ENCODE measurements at regions not wholly inside any gene's neighbourhood (a gene's known extent, or its start where the extent isn't known, plus 50 kb on each side); places are given as distances from the start of the nearest gene placed in this dataset.

GRCh38 chr2:147703171-147703570 lies 141.7 kb upstream of the ACVR2A start:
- ATAC-seq (no peak), DNase-seq (ENCODE audit: low read depth, low spot score) (no peak)
- H3K9me2 ChIP-seq (ENCODE audit: insufficient read depth), result no peaks in the 10 kb centered on the region
- TF ChIP-seq ZBTB33 (IDR thresholded peaks at IDR 0.05; ENCODE audit: extremely low read depth, insufficient replicate concordance, low read length) (no peak), POLR2A (IDR thresholded peaks at IDR 0.05; ENCODE audit: borderline replicate concordance, extremely low read depth, insufficient read depth, insufficient read length) (no peak), MAX (IDR thresholded peaks at IDR 0.05) (no peak)
- no peaks in the 10 kb centered on the region for H3K36me3 ChIP-seq (ENCODE audit: control insufficient read depth in 1 of 2, insufficient read depth in 2 of 2, low read length in 2 of 2)
- H3K79me2 ChIP-seq (ENCODE audit: insufficient read depth, low read length), result no peaks in the 10 kb centered on the region
- H3K27ac ChIP-seq (ENCODE audit: low read depth, low read length), result no peak overlapping the region
- H3K9ac ChIP-seq (ENCODE audit: low read length), result no peak overlapping the region
- intact Hi-C loops (cut with micrococcal nuclease), result no loop called here
- H2AFZ ChIP-seq (ENCODE audit: low read depth, low read length, poor library complexity, severe bottlenecking), result no peak overlapping the region
- CTCF ChIA-PET, result no interaction called here
- H3K4me3 ChIP-seq (replicated peaks in 1 of 2; ENCODE audit: low read depth in 1 of 2, low read length in 2 of 2), result no peak overlapping the region
- BruUV-seq (replicated peaks), result no TSS peak
- RAD21 ChIA-PET (ENCODE audit: low non-redundant PET in 1 of 2, low total read pairs in 2 of 2, uncharacterized antibody in 2 of 2, unreplicated experiment in 2 of 2), result no interaction called here
- H3K4me2 ChIP-seq (ENCODE audit: low read length), result no peak overlapping the region
- no peaks in the 10 kb centered on the region for H3K9me3 ChIP-seq (ENCODE audit: control insufficient read depth in 1 of 2, insufficient read depth in 1 of 2, low read depth in 1 of 2, low read length in 2 of 2)
- H3K4me1 ChIP-seq (ENCODE audit: control insufficient read depth in 1 of 2, insufficient read depth in 2 of 2, low read length in 2 of 2), result no peaks in the 10 kb centered on the region
- POLR2A ChIA-PET, result no interaction called here
- H3K27me3 ChIP-seq (ENCODE audit: insufficient read depth, low read length), result no peaks in the 10 kb centered on the region
- no peaks in the 10 kb centered on the region for H4K20me1 ChIP-seq (ENCODE audit: insufficient read depth)

- RAD21 ChIA-PET (ENCODE audit: low non-redundant PET in 1 of 2, low total read pairs in 2 of 2, uncharacterized antibody in 2 of 2, unreplicated experiment in 2 of 2), result no interaction called here
- Histone ChIP-seq H2AFZ (ENCODE audit: low read depth, low read length, poor library complexity, severe bottlenecking) (no peak overlapping the region), H3K4me3 (replicated peaks in 1 of 2; ENCODE audit: low read depth in 1 of 2, low read length in 2 of 2) (no peak overlapping the region), H3K4me2 (ENCODE audit: low read length) (no peak overlapping the region), H3K9me2 (ENCODE audit: insufficient read depth) (no peaks in the 10 kb centered on the region), H3K9ac (ENCODE audit: low read length) (no peak overlapping the region), H3K79me2 (ENCODE audit: insufficient read depth, low read length) (no peaks in the 10 kb centered on the region), H3K36me3 (ENCODE audit: control insufficient read depth in 1 of 2, insufficient read depth in 2 of 2, low read length in 2 of 2) (no peaks in the 10 kb centered on the region), H3K27ac (ENCODE audit: low read depth, low read length) (no peak overlapping the region), H3K4me1 (ENCODE audit: control insufficient read depth in 1 of 2, insufficient read depth in 2 of 2, low read length in 2 of 2) (no peaks in the 10 kb centered on the region), H3K27me3 (ENCODE audit: insufficient read depth, low read length) (no peaks in the 10 kb centered on the region), H3K9me3 (ENCODE audit: control insufficient read depth in 1 of 2, insufficient read depth in 1 of 2, low read depth in 1 of 2, low read length in 2 of 2) (no peaks in the 10 kb centered on the region), H4K20me1 (ENCODE audit: insufficient read depth) (no peaks in the 10 kb centered on the region)
- CTCF ChIA-PET, result no interaction called here
- no peak for DNase-seq (ENCODE audit: low read depth, low spot score)
- POLR2A ChIA-PET, result no interaction called here
- BruUV-seq (replicated peaks), result no TSS peak
- intact Hi-C loops (cut with micrococcal nuclease), result no loop called here
- ATAC-seq, result no peak
- TF ChIP-seq FOSL1 (IDR thresholded peaks at IDR 0.05; ENCODE audit: low read depth) (no peak), ATF3 (IDR thresholded peaks at IDR 0.05) (no peak), JUND (IDR thresholded peaks at IDR 0.05) (no peak), CBX3 (IDR thresholded peaks at IDR 0.05; ENCODE audit: low read depth) (no peak), SRF (IDR thresholded peaks at IDR 0.05; ENCODE audit: low read depth) (no peak), SP1 (IDR thresholded peaks at IDR 0.05; ENCODE audit: low read depth) (no peak), MAX (IDR thresholded peaks at IDR 0.05) (no peak), ELF1 (IDR thresholded peaks at IDR 0.05; ENCODE audit: borderline replicate concordance, low read depth) (no peak), ZFX (IDR thresholded peaks at IDR 0.05) (no peak), EGR1 (IDR thresholded peaks at IDR 0.05; ENCODE audit: low read depth) (no peak), YY1 (IDR thresholded peaks at IDR 0.05; ENCODE audit: extremely low read depth, insufficient replicate concordance, low read depth, low read length) (no peak), REST (IDR thresholded peaks at IDR 0.05; ENCODE audit: low read depth) (no peak), ZNF274 (IDR thresholded peaks at IDR 0.05; ENCODE audit: low read depth, low read length) (no peak)
Observed at GRCh38 chr2:147698166-147698565, 146.7 kb upstream of the ACVR2A start.
